ENCODE measurements at regions not wholly inside any gene's neighbourhood (a gene's known extent, or its start where the extent isn't known, plus 50 kb on each side); places are given as distances from the start of the nearest gene placed in this dataset.

GRCh38 chr1:173377266-173377665 lies 99.9 kb upstream of the PRDX6 start:
- no peak overlapping the region for H3K4me3 ChIP-seq (IDR thresholded peaks at IDR 0.05; ENCODE audit: insufficient read depth, low read depth, low read length)
- no peak overlapping the region for H3K4me2 ChIP-seq
- no peak overlapping the region for H3K9ac ChIP-seq
- H3K27ac ChIP-seq: no peak overlapping the region
- H2AFZ ChIP-seq (ENCODE audit: low read depth): no peak overlapping the region
- no peaks in the 10 kb centered on the region for H3K4me1 ChIP-seq (ENCODE audit: low read depth, poor library complexity, severe bottlenecking)
- no peaks in the 10 kb centered on the region for H3K27me3 ChIP-seq (ENCODE audit: insufficient read depth, low read depth)
- no peaks in the 10 kb centered on the region for H4K20me1 ChIP-seq (ENCODE audit: insufficient read depth)
- TF ChIP-seq CTCF (conservative IDR thresholded peaks at IDR 0.05; ENCODE audit: low read depth, low read length): no peak
- H3K36me3 ChIP-seq (ENCODE audit: insufficient read depth): no peaks in the 10 kb centered on the region
- no peaks in the 10 kb centered on the region for H3K79me2 ChIP-seq (ENCODE audit: insufficient read depth, low read depth)

- Histone ChIP-seq H3K4me2 (no peak overlapping the region), H3K79me2 (ENCODE audit: insufficient read depth, low read depth) (no peaks in the 10 kb centered on the region), H2AFZ (ENCODE audit: low read depth) (no peak overlapping the region), H3K4me3 (IDR thresholded peaks at IDR 0.05; ENCODE audit: insufficient read depth, low read depth, low read length) (no peak overlapping the region), H3K4me1 (ENCODE audit: low read depth, poor library complexity, severe bottlenecking) (no peaks in the 10 kb centered on the region), H4K20me1 (ENCODE audit: insufficient read depth) (no peaks in the 10 kb centered on the region), H3K9ac (no peak overlapping the region), H3K27ac (no peak overlapping the region), H3K27me3 (ENCODE audit: insufficient read depth, low read depth) (no peaks in the 10 kb centered on the region), H3K36me3 (ENCODE audit: insufficient read depth) (no peaks in the 10 kb centered on the region)
- TF ChIP-seq CTCF (conservative IDR thresholded peaks at IDR 0.05; ENCODE audit: low read depth, low read length): no peak
These were observed 93.8 kb upstream of the PRDX6 start for GRCh38 chr1:173383351-173383750.

GRCh38 chr1:173388352-173388751 lies 88.8 kb upstream of the PRDX6 start:
- H4K20me1 ChIP-seq (ENCODE audit: insufficient read depth): no peaks in the 10 kb centered on the region
- no peak overlapping the region for H3K9ac ChIP-seq
- no peaks in the 10 kb centered on the region for H3K36me3 ChIP-seq (ENCODE audit: insufficient read depth)
- no peak overlapping the region for H3K27ac ChIP-seq
- H3K27me3 ChIP-seq (ENCODE audit: insufficient read depth, low read depth): no peaks in the 10 kb centered on the region
- no peaks in the 10 kb centered on the region for H3K4me1 ChIP-seq (ENCODE audit: low read depth, poor library complexity, severe bottlenecking)
- no peak overlapping the region for H3K4me2 ChIP-seq
- no peak overlapping the region for H2AFZ ChIP-seq (ENCODE audit: low read depth)
- TF ChIP-seq CTCF (conservative IDR thresholded peaks at IDR 0.05; ENCODE audit: low read depth, low read length): no peak
- H3K79me2 ChIP-seq (ENCODE audit: insufficient read depth, low read depth): no peaks in the 10 kb centered on the region
- H3K4me3 ChIP-seq (IDR thresholded peaks at IDR 0.05; ENCODE audit: insufficient read depth, low read depth, low read length): no peak overlapping the region

GRCh38 chr1:173392895-173393658 lies 84.1 kb upstream of the PRDX6 start:
- Histone ChIP-seq H3K27me3 (ENCODE audit: insufficient read depth, low read depth) (no peaks in the 10 kb centered on the region), H3K4me2 (no peak overlapping the region), H3K9ac (no peak overlapping the region), H4K20me1 (ENCODE audit: insufficient read depth) (no peaks in the 10 kb centered on the region), H3K4me3 (IDR thresholded peaks at IDR 0.05; ENCODE audit: insufficient read depth, low read depth, low read length) (no peak overlapping the region), H3K79me2 (ENCODE audit: insufficient read depth, low read depth) (no peaks in the 10 kb centered on the region), H3K4me1 (ENCODE audit: low read depth, poor library complexity, severe bottlenecking) (no peaks in the 10 kb centered on the region), H3K27ac (no peak overlapping the region), H3K36me3 (ENCODE audit: insufficient read depth) (no peaks in the 10 kb centered on the region), H2AFZ (ENCODE audit: low read depth) (no peak overlapping the region)
- no peak for TF ChIP-seq CTCF (conservative IDR thresholded peaks at IDR 0.05; ENCODE audit: low read depth, low read length)
